Glutamatergic neuron (in vitro differentiated cells): ENCODE measurements at regions not wholly inside any gene's neighbourhood (a gene's known extent, or its start where the extent isn't known, plus 50 kb on each side); places are given as distances from the start of the nearest gene placed in this dataset.

ENCODE experiments used
- DNase-seq: peaks from one replicate; pipeline ENCODE4 v3.0.0; 2022
- H3K27ac Mint-ChIP-seq: one replicate; pipeline ENCODE4 v1.8.0; 2020; ENCODE audit warnings: mild to moderate bottlenecking, mixed read lengths, inconsistent platforms; ENCODE audit not compliant: unreplicated experiment
- H3K27me3 Mint-ChIP-seq: one replicate; pipeline ENCODE4 v1.8.0; 2020; ENCODE audit warnings: mild to moderate bottlenecking, moderate library complexity, mixed read lengths, inconsistent platforms; ENCODE audit not compliant: unreplicated experiment
- H3K36me3 Mint-ChIP-seq: one replicate; pipeline ENCODE4 v1.8.0; 2020; ENCODE audit warnings: mild to moderate bottlenecking, mixed read lengths, inconsistent platforms; ENCODE audit not compliant: unreplicated experiment
- H3K4me1 Mint-ChIP-seq: one replicate; pipeline ENCODE4 v1.8.0; 2020; ENCODE audit warnings: mild to moderate bottlenecking, low read depth, mixed read lengths, inconsistent platforms; ENCODE audit not compliant: unreplicated experiment
- H3K4me3 Mint-ChIP-seq: one replicate; pipeline ENCODE4 v1.8.0; 2020; ENCODE audit warnings: mild to moderate bottlenecking, mixed read lengths, inconsistent platforms; ENCODE audit not compliant: unreplicated experiment
- H3K9me3 Mint-ChIP-seq: one replicate; pipeline ENCODE4 v1.8.0; 2020; ENCODE audit warnings: mild to moderate bottlenecking, moderate library complexity, mixed read lengths, inconsistent platforms; ENCODE audit not compliant: unreplicated experiment
- TF ChIP-seq, protein P1 (sequence below): fragments of 200-600 bp; sonication (generic); IDR thresholded peaks from one replicate; pipeline ENCODE4 v1.5.0; 2021; ENCODE audit not compliant: partially characterized antibody, unreplicated experiment

DNA sequence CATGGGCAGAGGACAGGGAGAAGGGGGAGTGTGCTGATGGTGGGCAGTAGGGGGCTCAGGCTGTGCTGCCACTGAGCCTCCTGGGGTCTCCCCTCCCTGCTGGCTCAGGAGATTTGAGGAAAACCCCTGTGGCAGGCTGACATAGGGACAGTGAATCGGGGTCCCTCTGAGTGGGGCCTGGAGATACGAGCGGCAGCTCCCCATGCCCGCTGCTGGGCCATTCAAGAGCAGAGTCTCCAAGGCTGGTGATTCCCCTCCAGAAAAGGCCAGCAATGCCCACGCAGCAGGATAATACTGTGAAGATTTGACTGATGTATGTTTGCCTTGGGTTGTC lies 288.7 kb upstream of the SFSWAP start:
- Mint-ChIP-seq H3K36me3 (peaks cover 48% of the 10 kb centered on the region), H3K27ac (no peak overlapping the region), H3K4me1 (no peaks in the 10 kb centered on the region), H3K4me3 (no peak overlapping the region), H3K9me3 (peaks cover 4% of the 10 kb centered on the region), H3K27me3 (peaks cover 3% of the 10 kb centered on the region)
- TF ChIP-seq, protein P1, sequence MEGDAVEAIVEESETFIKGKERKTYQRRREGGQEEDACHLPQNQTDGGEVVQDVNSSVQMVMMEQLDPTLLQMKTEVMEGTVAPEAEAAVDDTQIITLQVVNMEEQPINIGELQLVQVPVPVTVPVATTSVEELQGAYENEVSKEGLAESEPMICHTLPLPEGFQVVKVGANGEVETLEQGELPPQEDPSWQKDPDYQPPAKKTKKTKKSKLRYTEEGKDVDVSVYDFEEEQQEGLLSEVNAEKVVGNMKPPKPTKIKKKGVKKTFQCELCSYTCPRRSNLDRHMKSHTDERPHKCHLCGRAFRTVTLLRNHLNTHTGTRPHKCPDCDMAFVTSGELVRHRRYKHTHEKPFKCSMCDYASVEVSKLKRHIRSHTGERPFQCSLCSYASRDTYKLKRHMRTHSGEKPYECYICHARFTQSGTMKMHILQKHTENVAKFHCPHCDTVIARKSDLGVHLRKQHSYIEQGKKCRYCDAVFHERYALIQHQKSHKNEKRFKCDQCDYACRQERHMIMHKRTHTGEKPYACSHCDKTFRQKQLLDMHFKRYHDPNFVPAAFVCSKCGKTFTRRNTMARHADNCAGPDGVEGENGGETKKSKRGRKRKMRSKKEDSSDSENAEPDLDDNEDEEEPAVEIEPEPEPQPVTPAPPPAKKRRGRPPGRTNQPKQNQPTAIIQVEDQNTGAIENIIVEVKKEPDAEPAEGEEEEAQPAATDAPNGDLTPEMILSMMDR: no peak
- no peak for DNase-seq

DNA sequence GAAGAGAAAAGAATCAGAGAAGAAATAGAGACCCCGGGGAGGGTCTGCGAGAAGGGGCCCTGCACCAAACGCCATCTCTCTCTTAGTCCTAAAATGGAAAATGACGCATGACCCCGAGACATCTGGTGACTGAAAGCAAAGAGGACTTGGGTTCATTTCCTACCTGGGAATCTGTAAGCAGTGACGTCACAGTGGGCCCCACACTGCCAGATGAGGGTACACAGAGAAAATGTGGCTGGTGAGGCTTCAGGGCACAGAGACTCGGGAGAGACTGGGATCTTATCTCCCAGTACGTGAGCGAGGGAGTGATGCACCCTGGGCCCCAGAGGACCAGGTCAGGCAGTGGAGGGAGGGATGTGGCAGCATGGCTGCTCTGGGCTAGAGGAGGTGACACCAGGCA lies 288.1 kb upstream of the SFSWAP start:
- TF ChIP-seq, protein P1: no peak
- H3K9me3 Mint-ChIP-seq: peaks cover 4% of the 10 kb centered on the region
- H3K4me1 Mint-ChIP-seq: no peaks in the 10 kb centered on the region
- H3K36me3 Mint-ChIP-seq: peaks cover 47% of the 10 kb centered on the region
- H3K27ac Mint-ChIP-seq: no peak overlapping the region
- H3K27me3 Mint-ChIP-seq: peaks cover 3% of the 10 kb centered on the region
- no peak overlapping the region for H3K4me3 Mint-ChIP-seq
- DNase-seq: no peak

DNA sequence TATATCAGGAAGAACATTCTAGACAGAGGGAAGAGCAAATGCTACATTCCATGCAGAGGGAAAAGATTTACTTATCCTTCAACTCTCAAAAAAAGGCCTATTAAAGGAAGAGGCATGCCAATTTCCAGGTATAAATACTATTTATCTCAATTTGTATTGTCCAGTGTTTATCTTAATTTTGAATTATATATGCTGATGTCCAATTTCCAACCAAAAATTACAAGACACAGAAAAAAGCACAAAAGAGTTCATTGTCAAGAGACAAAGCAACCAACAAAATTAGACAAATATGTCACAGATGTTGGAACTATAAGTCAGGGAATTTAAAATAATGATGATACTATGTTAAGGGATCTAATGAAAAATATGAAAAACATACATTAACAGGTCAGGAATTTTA lies 286.6 kb upstream of the SFSWAP start:
- Mint-ChIP-seq H3K4me3 (no peak overlapping the region), H3K27me3 (peaks cover 2% of the 10 kb centered on the region), H3K27ac (no peak overlapping the region), H3K4me1 (no peaks in the 10 kb centered on the region), H3K9me3 (peaks cover 3% of the 10 kb centered on the region), H3K36me3 (peaks cover 41% of the 10 kb centered on the region)
- no peak for DNase-seq
- TF ChIP-seq, protein P1: no peak

DNA sequence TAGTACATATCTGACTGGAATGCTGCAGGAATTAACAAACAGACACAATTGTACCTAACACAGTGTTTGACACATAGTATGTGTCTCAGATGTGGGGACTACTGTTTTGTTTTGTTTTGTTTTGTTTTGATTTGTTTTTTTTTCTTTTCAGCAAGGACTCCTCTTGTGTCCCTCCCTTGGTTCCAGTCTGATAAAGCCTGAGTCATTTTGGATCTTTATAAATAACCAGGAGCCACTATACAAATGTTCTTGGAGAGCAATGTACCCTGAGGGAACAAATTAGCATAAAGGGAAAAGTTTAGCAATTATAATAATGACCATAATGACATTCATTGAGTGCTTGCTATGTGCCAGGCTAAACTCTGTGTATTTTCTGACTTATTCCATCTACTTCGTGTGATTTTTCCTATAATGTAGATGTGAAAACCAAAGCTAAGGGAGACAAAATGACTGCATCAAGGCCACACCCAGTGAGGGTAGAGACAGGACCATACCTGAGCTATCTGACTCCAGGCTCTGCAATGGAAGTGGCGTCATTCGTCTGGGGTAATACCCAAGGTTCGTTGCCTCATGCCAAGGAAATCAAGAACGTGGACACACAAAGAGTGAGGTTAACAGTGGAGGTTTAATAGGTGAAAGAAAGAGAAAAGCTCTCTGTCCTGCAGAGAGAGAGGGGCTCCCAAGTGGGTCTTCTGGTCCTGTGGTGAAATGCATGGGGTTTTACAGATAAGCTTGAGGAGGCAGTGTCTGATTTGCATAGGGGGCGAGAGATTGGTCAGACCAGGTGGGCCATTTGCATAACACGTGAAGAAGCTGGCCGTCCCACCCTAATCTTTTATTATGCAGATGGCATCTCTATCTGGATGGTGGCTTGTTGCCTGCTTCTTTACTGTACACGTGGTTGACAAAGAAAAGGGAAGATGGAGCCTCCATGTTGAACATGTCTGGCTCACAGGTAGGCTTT lies 285.5 kb upstream of the SFSWAP start:
- peaks cover 41% of the 10 kb centered on the region for H3K36me3 Mint-ChIP-seq

More for the DNA sequence above, 285.5 kb upstream of the SFSWAP start:
- peaks cover 3% of the 10 kb centered on the region for H3K27me3 Mint-ChIP-seq
- peaks cover 4% of the 10 kb centered on the region for H3K9me3 Mint-ChIP-seq
- no peaks in the 10 kb centered on the region for H3K4me1 Mint-ChIP-seq
- H3K4me3 Mint-ChIP-seq: no peak overlapping the region
- DNase-seq: no peak
- H3K27ac Mint-ChIP-seq: no peak overlapping the region
- TF ChIP-seq, protein P1: no peak
